NCI-H128 (cell line): ENCODE measurements at regions not wholly inside any gene's neighbourhood (a gene's known extent, or its start where the extent isn't known, plus 50 kb on each side); places are given as distances from the start of the nearest gene placed in this dataset.
"Not testable (repeated sequence)": the region's sequence is repeated elsewhere in the genome, so short reads cannot be mapped to it uniquely, and the experiment has no call there.

ENCODE experiments used
- DNase-seq: peaks from one replicate; lab custom pipeline; 2025; ENCODE audit not compliant: unreplicated experiment; lab: John Stamatoyannopoulos, UW

GRCh38 chr9:587527-587926 lies 254.0 kb upstream of the DMRT1 start:
- no peak for DNase-seq

DNA sequence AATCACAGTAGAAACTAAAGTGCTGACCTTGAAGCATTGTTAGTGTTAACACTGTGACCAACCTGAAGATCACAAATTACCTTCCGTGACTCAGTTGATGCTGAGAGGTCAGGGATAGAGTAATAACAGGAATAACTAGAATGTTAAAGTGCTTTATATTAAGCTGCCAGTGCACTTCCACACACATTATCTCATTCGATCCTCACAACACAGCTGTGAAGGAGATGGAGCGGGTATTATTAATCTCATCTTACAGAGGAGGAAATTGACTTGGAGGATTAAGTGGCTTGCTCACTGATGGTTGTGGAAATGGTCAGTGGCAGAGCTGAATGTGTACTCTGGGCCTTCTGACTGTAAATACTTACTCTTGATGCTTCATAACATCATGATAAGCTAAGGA lies 252.5 kb upstream of the DMRT1 start:
- no peak for DNase-seq

GRCh38 chr9:589723-590122 lies 251.8 kb upstream of the DMRT1 start:
- no peak for DNase-seq

GRCh38 chr9:591292-591691 lies 250.2 kb upstream of the DMRT1 start:
- DNase-seq: no peak

- no peak for DNase-seq
Measured at GRCh38 chr9:592225-592624, 249.3 kb upstream of the DMRT1 start.

DNA sequence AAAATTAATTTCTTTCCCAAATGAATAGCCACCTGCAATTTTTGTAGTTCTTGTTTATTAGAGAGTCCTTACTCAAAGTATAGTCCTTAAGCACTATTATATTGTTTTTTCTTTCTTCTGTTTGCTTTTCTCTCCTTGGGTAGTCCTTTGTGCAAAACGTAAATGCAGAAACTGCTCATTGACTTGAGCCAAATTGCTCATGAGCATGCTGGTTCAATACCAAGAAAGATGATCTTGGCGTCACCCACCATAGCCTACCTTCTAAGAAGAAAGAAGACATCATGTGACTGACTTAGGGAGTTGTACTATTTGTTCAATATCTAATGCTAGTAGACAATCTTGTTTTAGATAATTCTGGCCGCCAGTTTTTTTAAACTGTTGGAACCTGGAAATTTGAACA lies 248.8 kb upstream of the DMRT1 start:
- DNase-seq: no peak

GRCh38 chr9:593809-594208 lies 247.7 kb upstream of the DMRT1 start:
- no peak for DNase-seq

DNA sequence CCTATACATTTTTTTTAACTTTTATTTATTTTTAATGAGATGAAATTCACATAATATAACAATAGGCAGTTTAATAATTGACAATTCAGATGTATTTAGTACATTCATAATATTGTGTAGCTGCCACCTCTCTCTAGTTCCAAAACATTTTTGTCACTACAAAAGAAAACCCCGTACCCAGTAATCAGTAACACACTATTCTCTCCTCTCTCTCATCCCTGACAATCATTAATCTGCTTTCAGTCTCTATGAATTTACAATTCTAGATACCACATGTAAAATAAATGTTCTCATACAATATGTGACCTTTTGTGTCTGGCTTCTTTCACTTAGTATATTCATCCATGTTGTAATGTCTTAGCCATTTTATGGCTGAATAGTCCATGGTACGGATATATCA lies 244.8 kb upstream of the DMRT1 start:
- no peak for DNase-seq

DNA sequence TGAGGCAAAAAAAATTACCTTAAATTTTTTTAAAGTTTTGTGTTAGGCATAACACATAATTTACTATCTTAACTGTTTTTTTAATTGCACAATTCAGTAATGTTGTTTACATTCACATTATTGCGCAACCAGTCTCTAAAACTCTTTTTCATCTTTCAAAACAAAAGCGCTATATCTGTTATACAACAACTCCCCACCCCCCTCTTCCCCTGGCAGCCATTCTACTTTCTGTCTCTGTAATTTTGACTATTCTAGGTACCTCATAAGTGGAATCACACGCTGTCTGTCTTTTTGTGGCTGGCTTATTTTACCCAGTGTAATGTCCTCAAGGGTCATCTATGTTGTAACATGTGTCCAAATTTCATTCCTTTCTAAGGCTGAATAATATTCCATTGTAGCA lies 241.5 kb upstream of the DMRT1 start:
- DNase-seq: no peak

GRCh38 chr9:602716-603115 lies 238.8 kb upstream of the DMRT1 start:
- DNase-seq: no peak

GRCh38 chr9:603126-603525 lies 238.4 kb upstream of the DMRT1 start:
- no peak for DNase-seq

GRCh38 chr9:607417-607816 lies 234.1 kb upstream of the DMRT1 start:
- DNase-seq: no peak

DNA sequence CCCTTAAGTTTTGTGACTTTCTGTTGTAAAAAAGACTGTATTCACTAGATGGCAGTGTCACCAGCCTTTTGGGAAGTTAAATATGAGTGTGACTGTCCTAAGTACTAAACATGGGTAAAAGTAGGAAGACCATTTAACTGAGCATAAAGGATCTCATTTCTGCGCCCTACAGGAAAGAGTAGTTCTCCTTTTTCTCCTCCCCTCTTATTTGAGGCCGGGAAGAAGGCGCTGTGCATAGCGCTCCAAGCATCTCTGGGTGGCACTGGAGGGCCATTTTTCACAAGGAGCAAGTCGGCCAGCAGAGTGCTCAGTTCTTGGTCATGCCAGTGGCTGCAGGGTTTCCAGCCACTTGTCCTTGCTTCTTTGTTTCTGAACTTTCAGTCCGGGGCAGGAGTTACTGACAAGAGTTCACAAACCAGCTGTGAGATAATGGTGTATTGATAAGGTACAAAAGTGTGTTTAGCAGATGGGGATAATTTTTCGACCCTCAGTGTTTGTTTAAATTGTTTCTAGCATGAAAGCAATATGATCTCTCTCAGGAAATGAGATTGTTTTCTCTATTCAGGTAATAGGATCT lies 227.6 kb upstream of the DMRT1 start:
- peak; percentile 58 for DNase-seq

- no peak for DNase-seq
Measured at GRCh38 chr9:614431-614830, 227.1 kb upstream of the DMRT1 start.

DNA sequence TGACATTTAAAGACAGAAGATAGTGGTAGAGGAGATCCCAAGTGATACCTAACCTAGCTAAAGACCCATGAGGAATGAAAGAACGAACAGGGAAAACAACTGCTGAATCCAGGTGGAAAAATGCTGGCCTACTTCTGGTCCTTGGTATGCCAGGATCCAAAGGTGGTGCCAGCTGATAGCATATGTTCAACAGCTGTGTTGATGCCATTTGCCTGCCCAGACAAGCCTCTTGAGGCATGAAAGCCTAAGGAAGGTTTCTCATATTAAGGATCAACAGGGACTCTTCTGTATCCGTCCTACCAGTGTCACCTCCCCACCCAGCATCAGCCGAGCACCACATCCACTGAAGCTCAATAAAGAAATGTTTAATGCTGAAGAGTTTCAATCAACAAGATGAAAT lies 225.7 kb upstream of the DMRT1 start:
- DNase-seq: no peak

DNA sequence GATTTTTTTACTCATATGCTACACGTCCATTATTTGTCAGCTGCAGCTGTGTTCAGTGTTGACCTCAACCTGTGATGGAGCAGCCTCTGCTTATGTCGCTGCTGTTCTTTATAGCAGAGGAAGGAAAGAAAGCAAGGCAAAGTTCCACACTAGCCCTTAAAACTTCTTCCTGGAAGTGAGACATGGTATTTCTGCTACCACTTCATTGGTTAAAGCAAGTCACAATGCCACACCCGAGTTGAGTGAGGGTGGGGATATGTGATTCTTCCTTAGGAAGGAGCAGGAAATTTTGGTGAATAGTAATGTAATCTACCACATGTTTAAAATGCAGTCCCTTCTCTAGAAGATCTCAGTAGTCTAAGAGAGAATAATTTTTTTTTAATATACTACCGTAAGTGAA lies 224.8 kb upstream of the DMRT1 start:
- DNase-seq: no peak

- no peak for DNase-seq
Measured at GRCh38 chr9:617445-618085, 223.9 kb upstream of the DMRT1 start.

DNA sequence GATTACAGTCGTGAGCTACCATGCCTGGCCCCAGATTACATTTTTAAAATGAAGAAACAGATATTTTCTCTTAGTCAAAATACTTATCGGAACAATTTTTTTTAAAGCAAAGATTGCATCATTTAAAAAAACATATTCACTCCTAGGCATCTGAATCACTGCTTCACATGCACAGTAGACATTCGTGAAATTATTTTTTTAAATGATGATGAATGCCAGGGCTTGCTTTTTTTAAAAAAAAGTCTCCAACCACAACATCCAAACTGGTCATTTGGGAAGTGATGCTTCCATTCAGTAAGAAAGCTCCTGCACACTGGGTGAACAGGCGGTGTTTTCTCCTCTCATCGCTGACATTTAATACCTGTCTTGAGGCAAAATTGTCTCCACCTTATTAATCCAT lies 223.0 kb upstream of the DMRT1 start:
- no peak for DNase-seq

DNA sequence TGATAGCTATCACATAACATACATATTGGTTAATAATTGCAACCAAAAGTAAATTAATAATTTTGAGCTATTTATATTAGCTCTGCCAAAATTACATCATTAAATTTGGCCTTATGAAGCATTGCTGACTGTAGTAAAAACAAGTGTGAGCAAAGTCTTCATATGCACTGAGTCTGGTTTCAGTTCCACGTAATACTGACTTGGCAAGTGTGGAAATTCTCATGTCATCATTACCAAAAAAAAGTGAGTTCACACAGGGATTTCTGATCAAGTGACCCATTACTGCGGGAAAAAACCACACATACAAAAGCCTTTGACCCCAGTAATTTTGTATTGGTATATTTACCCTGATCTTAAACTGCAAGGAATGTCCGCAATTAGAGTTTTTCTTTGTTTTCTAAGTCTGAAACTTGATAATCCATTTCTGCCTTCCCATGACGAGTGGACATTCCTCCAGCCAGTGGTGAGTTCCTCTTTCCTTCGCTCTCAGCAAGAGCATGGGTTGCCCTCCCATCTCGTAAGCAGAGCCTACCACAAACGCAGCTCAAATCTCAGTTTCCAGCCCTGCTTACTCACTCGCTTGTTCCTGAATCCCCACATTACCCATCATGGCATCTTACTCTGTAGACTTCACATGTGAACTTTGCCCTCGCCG lies 220.2 kb upstream of the DMRT1 start:
- no peak for DNase-seq

- no peak for DNase-seq
Measured at GRCh38 chr9:624935-625500, 216.5 kb upstream of the DMRT1 start.

- no peak for DNase-seq
Measured at GRCh38 chr9:625613-626012, 215.9 kb upstream of the DMRT1 start.

- DNase-seq: not testable (repeated sequence)
Measured at GRCh38 chr9:626114-626513, 215.4 kb upstream of the DMRT1 start.
